H1 (cell line): ENCODE measurements at regions not wholly inside any gene's neighbourhood (a gene's known extent, or its start where the extent isn't known, plus 50 kb on each side); places are given as distances from the start of the nearest gene placed in this dataset.
"Not testable (repeated sequence)": the region's sequence is repeated elsewhere in the genome, so short reads cannot be mapped to it uniquely, and the experiment has no call there.

Experiments
- EGR1 ChIP-seq: IDR thresholded peaks from 2 replicates; pipeline ENCODE4 v1.6.1; 2011; ENCODE audit warnings: low read depth, low read length, borderline replicate concordance
- GABPA ChIP-seq: IDR thresholded peaks from 2 replicates; pipeline ENCODE4 v1.6.1; 2011; ENCODE audit warnings: mild to moderate bottlenecking, low read length, moderate library complexity, borderline replicate concordance; ENCODE audit not compliant: insufficient read depth
- RFX5 ChIP-seq: IDR thresholded peaks from 2 replicates; pipeline ENCODE4 v1.6.1; 2011; ENCODE audit warnings: low read depth, low read length, improper control_type of control experiment, borderline replicate concordance
- SIN3A ChIP-seq, 2 experiments: IDR thresholded peaks in 1 of 2; conservative IDR thresholded peaks in 1 of 2; 2 replicates each; pipeline ENCODE4 v1.6.1; 2011 to 2012; ENCODE audit warnings: low read length in 2 of 2, improper control_type of control experiment in 1 of 2, low read depth in 1 of 2, mild to moderate bottlenecking in 1 of 2
- YY1 ChIP-seq: IDR thresholded peaks from 2 replicates; pipeline ENCODE4 v1.6.1; 2011; ENCODE audit warnings: low read depth, mild to moderate bottlenecking, low read length
- TF ChIP-seq, protein P1 (sequence below), 3 experiments: IDR thresholded peaks; 1 replicate in 2 of 3; 2 replicates in 1 of 3; pipeline versions ENCODE4 v1.5.1 to v1.6.1; 2011; ENCODE audit warnings: low read length in 3 of 3, mild to moderate bottlenecking in 3 of 3, inconsistent platforms in 2 of 3, low read depth in 1 of 3, moderate library complexity in 1 of 3; ENCODE audit not compliant: insufficient read depth in 1 of 3; ENCODE audit errors: control extremely low read depth in 1 of 3

DNA sequence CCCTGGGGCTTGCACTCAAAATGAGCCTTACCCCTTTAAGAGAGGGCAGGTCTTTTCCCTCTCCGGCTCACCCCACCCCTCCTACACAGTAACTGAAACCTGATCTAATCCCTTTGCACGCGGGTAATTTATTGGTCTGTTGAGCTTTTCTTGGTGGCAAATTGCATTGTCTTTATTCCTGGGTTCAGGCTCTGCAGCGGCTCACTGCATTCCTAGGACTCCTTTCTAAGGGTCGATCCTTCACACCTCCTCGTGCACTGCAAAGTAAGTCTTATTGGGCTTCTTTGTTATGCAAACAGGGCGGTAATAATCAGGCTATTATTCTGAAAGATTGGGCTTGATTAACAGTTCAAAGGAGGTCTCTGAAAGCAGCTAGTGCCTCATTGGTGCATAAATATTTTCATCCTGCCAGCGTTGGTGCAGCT is 74.7 kb downstream of the TBC1D28 start:
- TF ChIP-seq, protein P1, sequence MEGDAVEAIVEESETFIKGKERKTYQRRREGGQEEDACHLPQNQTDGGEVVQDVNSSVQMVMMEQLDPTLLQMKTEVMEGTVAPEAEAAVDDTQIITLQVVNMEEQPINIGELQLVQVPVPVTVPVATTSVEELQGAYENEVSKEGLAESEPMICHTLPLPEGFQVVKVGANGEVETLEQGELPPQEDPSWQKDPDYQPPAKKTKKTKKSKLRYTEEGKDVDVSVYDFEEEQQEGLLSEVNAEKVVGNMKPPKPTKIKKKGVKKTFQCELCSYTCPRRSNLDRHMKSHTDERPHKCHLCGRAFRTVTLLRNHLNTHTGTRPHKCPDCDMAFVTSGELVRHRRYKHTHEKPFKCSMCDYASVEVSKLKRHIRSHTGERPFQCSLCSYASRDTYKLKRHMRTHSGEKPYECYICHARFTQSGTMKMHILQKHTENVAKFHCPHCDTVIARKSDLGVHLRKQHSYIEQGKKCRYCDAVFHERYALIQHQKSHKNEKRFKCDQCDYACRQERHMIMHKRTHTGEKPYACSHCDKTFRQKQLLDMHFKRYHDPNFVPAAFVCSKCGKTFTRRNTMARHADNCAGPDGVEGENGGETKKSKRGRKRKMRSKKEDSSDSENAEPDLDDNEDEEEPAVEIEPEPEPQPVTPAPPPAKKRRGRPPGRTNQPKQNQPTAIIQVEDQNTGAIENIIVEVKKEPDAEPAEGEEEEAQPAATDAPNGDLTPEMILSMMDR (IDR thresholded peaks at IDR 0.05; ENCODE audit: control extremely low read depth in 1 of 3, insufficient read depth in 1 of 3, low read depth in 1 of 3, low read length in 3 of 3): not testable (repeated sequence)
- TF ChIP-seq YY1; EGR1; SIN3A (conservative IDR thresholded peaks at IDR 0.05 in 1 of 2, IDR thresholded peaks at IDR 0.05 in 1 of 2; ENCODE audit: low read depth in 1 of 2, low read length in 2 of 2); GABPA; RFX5: not testable (repeated sequence)
